ENCODE measurements at regions not wholly inside any gene's neighbourhood (a gene's known extent, or its start where the extent isn't known, plus 50 kb on each side); places are given as distances from the start of the nearest gene placed in this dataset.

GRCh38 chr5:152331006-152331405 is 74.1 kb downstream of the NMUR2 start (continued):
- no peak for TF ChIP-seq ZNF148 (tag by site-specific recombination; IDR thresholded peaks at IDR 0.05; ENCODE audit: borderline replicate concordance)
- no peak for TF ChIP-seq ZNF132 (tag by site-specific recombination; IDR thresholded peaks at IDR 0.05; ENCODE audit: borderline replicate concordance)
- no peak for TF ChIP-seq GLIS2 (tag by site-specific recombination; IDR thresholded peaks at IDR 0.05)
- no peak for TF ChIP-seq ZNF169 (tag by site-specific recombination; IDR thresholded peaks at IDR 0.05)
- TF ChIP-seq ZNF266 (tag by site-specific recombination; IDR thresholded peaks at IDR 0.05; ENCODE audit: low read depth), result no peak
- no peak for TF ChIP-seq ZNF37A (tag by site-specific recombination; IDR thresholded peaks at IDR 0.05)
- no peak for TF ChIP-seq ZBTB6 (tag by site-specific recombination; IDR thresholded peaks at IDR 0.05)
- no peak for TF ChIP-seq ZBTB48 (tag by site-specific recombination; IDR thresholded peaks at IDR 0.05)

GRCh38 chr5:152329761-152330283 is 75.3 kb downstream of the NMUR2 start:
- H3K9me3 ChIP-seq (ENCODE audit: control insufficient read depth, insufficient read depth, low read depth, low read length), result no peaks in the 10 kb centered on the region; the same call in 1 of the 2 replicates
- no peaks in the 10 kb centered on the region for H3K36me3 ChIP-seq (ENCODE audit: control insufficient read depth in 2 of 2, insufficient read depth in 1 of 2, low read length in 2 of 2)
- ChIA-PET POLR2A (no interaction called here), CTCF (no interaction called here)
- no peak for TF ChIP-seq ZNF571 (tag by site-specific recombination; IDR thresholded peaks at IDR 0.05)
- TF ChIP-seq KLF9 (tag by site-specific recombination; IDR thresholded peaks at IDR 0.05; ENCODE audit: low read depth), result no peak
- TF ChIP-seq ZNF214 (tag by site-specific recombination; IDR thresholded peaks at IDR 0.05; ENCODE audit: borderline replicate concordance), result no peak
- TF ChIP-seq MYNN (tag by site-specific recombination; IDR thresholded peaks at IDR 0.05; ENCODE audit: borderline replicate concordance), result no peak
- no peak for TF ChIP-seq KLF1 (tag by site-specific recombination; IDR thresholded peaks at IDR 0.05)
- no peak for TF ChIP-seq ZNF138 (tag by site-specific recombination; IDR thresholded peaks at IDR 0.05; ENCODE audit: borderline replicate concordance)
- no peak for TF ChIP-seq ZNF266 (tag by site-specific recombination; IDR thresholded peaks at IDR 0.05; ENCODE audit: low read depth)
- TF ChIP-seq ZBTB7A (tag by site-specific recombination; IDR thresholded peaks at IDR 0.05; ENCODE audit: low read depth), result no peak
- TF ChIP-seq ZNF311 (tag by site-specific recombination; IDR thresholded peaks at IDR 0.05; ENCODE audit: borderline replicate concordance), result no peak
- TF ChIP-seq ZBTB10 (tag by site-specific recombination; IDR thresholded peaks at IDR 0.05), result no peak
- no peak for TF ChIP-seq ZNF341 (tag by site-specific recombination; IDR thresholded peaks at IDR 0.05; ENCODE audit: low read depth)
- no peak for TF ChIP-seq ZNF449 (tag by site-specific recombination; IDR thresholded peaks at IDR 0.05)
- no peak for TF ChIP-seq AEBP2 (tag by site-specific recombination; IDR thresholded peaks at IDR 0.05; ENCODE audit: borderline replicate concordance)
- H3K4me1 ChIP-seq (ENCODE audit: control insufficient read depth, insufficient read depth, low read length), result no peaks in the 10 kb centered on the region
- no peak overlapping the region for H3K4me3 ChIP-seq (ENCODE audit: low read depth, low read length)
- no peak overlapping the region for H3K27ac ChIP-seq (ENCODE audit: extremely low read depth, low read depth, low read length)
